ENCODE measurements at regions not wholly inside any gene's neighbourhood (a gene's known extent, or its start where the extent isn't known, plus 50 kb on each side); places are given as distances from the start of the nearest gene placed in this dataset.

DNA sequence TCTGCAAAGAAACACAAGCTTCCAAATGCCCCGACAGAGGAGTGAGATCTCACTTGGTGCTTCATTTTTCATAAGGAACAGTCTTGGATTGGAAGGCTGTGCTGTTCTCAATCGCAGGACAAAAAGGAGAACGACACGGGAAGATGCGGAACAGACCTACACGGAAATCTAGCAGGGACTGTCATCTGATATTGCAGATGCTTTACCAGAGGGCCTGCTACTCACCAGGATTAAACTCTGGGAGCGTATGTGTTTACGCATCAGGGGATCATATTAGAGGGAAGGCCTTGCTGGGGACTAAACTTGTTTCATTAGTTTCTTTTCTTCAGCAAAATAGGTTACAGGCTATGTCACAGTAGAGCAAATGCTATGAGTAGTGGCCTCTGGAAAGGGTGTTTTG, 82.8 kb upstream of the EEPD1 start:
- no peak overlapping the region for H3K4me3 Mint-ChIP-seq (ENCODE audit: unreplicated experiment)
- intact Hi-C loops (cut with micrococcal nuclease) = no loop called here
- TF ChIP-seq, protein P1, sequence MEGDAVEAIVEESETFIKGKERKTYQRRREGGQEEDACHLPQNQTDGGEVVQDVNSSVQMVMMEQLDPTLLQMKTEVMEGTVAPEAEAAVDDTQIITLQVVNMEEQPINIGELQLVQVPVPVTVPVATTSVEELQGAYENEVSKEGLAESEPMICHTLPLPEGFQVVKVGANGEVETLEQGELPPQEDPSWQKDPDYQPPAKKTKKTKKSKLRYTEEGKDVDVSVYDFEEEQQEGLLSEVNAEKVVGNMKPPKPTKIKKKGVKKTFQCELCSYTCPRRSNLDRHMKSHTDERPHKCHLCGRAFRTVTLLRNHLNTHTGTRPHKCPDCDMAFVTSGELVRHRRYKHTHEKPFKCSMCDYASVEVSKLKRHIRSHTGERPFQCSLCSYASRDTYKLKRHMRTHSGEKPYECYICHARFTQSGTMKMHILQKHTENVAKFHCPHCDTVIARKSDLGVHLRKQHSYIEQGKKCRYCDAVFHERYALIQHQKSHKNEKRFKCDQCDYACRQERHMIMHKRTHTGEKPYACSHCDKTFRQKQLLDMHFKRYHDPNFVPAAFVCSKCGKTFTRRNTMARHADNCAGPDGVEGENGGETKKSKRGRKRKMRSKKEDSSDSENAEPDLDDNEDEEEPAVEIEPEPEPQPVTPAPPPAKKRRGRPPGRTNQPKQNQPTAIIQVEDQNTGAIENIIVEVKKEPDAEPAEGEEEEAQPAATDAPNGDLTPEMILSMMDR (IDR thresholded peaks at IDR 0.05; ENCODE audit: unreplicated experiment) = no peak
- no peak overlapping the region for H3K27ac Mint-ChIP-seq (ENCODE audit: low read depth, unreplicated experiment)
- peaks cover 35% of the 10 kb centered on the region for H3K27me3 Mint-ChIP-seq (ENCODE audit: insufficient read depth, unreplicated experiment)
- no peaks in the 10 kb centered on the region for H3K4me1 Mint-ChIP-seq (ENCODE audit: insufficient read depth, unreplicated experiment)
- H3K36me3 Mint-ChIP-seq (ENCODE audit: insufficient read depth, unreplicated experiment) = peaks cover 4% of the 10 kb centered on the region
- BruUV-seq (replicated peaks) = no TSS peak
- ChIA-PET CTCF (interaction anchor here (0.6 to 0.7 kb wide), 2 partner anchors 65 to 248 kb away, joined by 3 to 5 read pairs; no protein-coding TSS in a partner anchor), POLR2A (no interaction called here)
- H3K9me3 Mint-ChIP-seq (ENCODE audit: unreplicated experiment) = no peaks in the 10 kb centered on the region
- DNase-seq (ENCODE audit: unreplicated experiment) = no peak

GRCh38 chr7:36071605-36072004, 81.4 kb upstream of the EEPD1 start:
- TF ChIP-seq, protein P1 (IDR thresholded peaks at IDR 0.05; ENCODE audit: unreplicated experiment) = no peak
- DNase-seq (ENCODE audit: unreplicated experiment) = no peak
- Mint-ChIP-seq H3K27me3 (ENCODE audit: insufficient read depth, unreplicated experiment) (peaks cover 36% of the 10 kb centered on the region), H3K27ac (ENCODE audit: low read depth, unreplicated experiment) (no peak overlapping the region), H3K36me3 (ENCODE audit: insufficient read depth, unreplicated experiment) (peaks cover 4% of the 10 kb centered on the region), H3K9me3 (ENCODE audit: unreplicated experiment) (no peaks in the 10 kb centered on the region), H3K4me3 (ENCODE audit: unreplicated experiment) (no peak overlapping the region), H3K4me1 (ENCODE audit: insufficient read depth, unreplicated experiment) (no peaks in the 10 kb centered on the region)
- ChIA-PET CTCF (no interaction called here), POLR2A (no interaction called here)
- BruUV-seq (replicated peaks) = no TSS peak
- intact Hi-C loops (cut with micrococcal nuclease) = no loop called here

- intact Hi-C loops (cut with micrococcal nuclease) = no loop called here
- peaks cover 4% of the 10 kb centered on the region for H3K36me3 Mint-ChIP-seq (ENCODE audit: insufficient read depth, unreplicated experiment)
- H3K4me3 Mint-ChIP-seq (ENCODE audit: unreplicated experiment) = no peak overlapping the region
These were observed 80.4 kb upstream of the EEPD1 start for GRCh38 chr7:36072620-36073019.

GRCh38 chr7:36075561-36075960, 77.5 kb upstream of the EEPD1 start:
- Mint-ChIP-seq H3K27ac (ENCODE audit: low read depth, unreplicated experiment) (no peak overlapping the region), H3K4me1 (ENCODE audit: insufficient read depth, unreplicated experiment) (no peaks in the 10 kb centered on the region), H3K36me3 (ENCODE audit: insufficient read depth, unreplicated experiment) (peaks cover 4% of the 10 kb centered on the region), H3K27me3 (ENCODE audit: insufficient read depth, unreplicated experiment) (peaks cover 22% of the 10 kb centered on the region), H3K4me3 (ENCODE audit: unreplicated experiment) (no peak overlapping the region), H3K9me3 (ENCODE audit: unreplicated experiment) (no peaks in the 10 kb centered on the region)
- intact Hi-C loops (cut with micrococcal nuclease) = no loop called here
- DNase-seq (ENCODE audit: unreplicated experiment) = no peak
- TF ChIP-seq, protein P1 (IDR thresholded peaks at IDR 0.05; ENCODE audit: unreplicated experiment) = no peak
- ChIA-PET CTCF (no interaction called here), POLR2A (interaction anchor here (0.7 kb wide), 2 partner anchors 14 to 19 kb away, joined by 3 read pairs; no protein-coding TSS in a partner anchor)
- BruUV-seq (replicated peaks) = no TSS peak

More at GRCh38 chr7:36072620-36073019, 80.4 kb upstream of the EEPD1 start:
- Mint-ChIP-seq H3K27me3 (ENCODE audit: insufficient read depth, unreplicated experiment) (peaks cover 36% of the 10 kb centered on the region), H3K4me1 (ENCODE audit: insufficient read depth, unreplicated experiment) (no peaks in the 10 kb centered on the region), H3K9me3 (ENCODE audit: unreplicated experiment) (no peaks in the 10 kb centered on the region), H3K27ac (ENCODE audit: low read depth, unreplicated experiment) (no peak overlapping the region)
- POLR2A ChIA-PET = no interaction called here
- TF ChIP-seq, protein P1 (IDR thresholded peaks at IDR 0.05; ENCODE audit: unreplicated experiment) = no peak
- BruUV-seq (replicated peaks) = no TSS peak
- no peak for DNase-seq (ENCODE audit: unreplicated experiment)
- CTCF ChIA-PET = no interaction called here

All from MCF 10A (cell line).